Superior temporal gyrus (tissue), 1 donor: ENCODE measurements at regions not wholly inside any gene's neighbourhood (a gene's known extent, or its start where the extent isn't known, plus 50 kb on each side); places are given as distances from the start of the nearest gene placed in this dataset.

Experiments used
- DNase-seq: peaks from one replicate; pipeline ENCODE4 v3.0.0-alpha.2; 2016; ENCODE audit errors: extremely low spot score

DNA sequence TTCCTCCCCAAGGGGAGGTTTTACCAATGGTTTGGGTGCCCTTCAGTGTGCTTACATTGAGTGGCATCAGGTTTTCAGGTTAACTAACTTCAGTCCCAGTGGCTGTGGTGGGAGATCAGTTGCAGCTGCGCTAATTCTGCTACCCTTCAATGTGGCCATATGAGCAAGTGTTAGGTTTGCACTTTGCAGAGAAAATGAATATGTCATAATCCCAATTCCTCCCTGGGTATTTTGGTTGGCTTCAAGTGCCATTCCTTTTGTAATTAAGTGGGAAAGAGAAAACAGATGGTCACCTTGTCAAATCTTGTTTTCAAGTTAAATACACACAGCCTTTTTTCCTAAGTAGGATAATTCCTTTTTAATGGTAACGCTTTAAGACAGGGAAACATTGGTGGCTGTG lies 236.2 kb downstream of the TLE4 start:
- no peak for DNase-seq

DNA sequence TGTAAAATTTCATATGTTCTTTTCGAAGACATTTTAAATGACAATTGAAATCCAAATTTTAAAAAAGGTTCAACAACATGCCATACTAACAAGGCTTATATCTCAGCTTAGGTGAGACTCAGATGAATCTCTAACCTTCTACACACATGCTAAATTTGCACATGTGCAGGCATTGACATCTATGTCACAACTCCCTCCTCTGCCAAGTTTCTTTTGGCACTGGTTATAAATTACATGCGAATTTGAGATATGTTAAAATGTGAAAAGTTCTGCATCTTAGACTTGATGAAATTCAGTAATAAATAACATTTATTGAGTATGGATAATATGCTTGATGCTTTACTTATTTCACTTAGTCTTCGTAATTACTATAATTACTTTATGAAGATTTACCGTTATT lies 234.3 kb downstream of the TLE4 start:
- DNase-seq, result no peak

DNA sequence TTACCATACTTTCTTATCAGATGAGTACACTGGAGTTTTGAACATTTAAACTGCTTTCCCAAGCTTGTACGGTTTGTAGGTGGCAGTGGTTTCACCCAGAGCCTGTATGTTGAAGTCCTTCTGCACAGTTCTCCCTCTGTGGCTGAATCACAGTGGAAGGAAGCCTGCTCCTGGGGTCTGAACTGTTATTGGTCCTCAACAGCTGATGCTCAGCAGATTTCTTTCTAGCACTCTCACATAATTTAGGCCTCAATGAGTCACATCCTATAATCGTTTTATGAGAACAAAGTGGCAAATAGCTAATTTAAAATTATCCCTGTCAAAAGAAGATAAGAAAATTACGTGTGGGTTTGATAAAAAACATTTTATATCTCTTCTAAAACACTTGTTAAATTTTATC lies 229.7 kb downstream of the TLE4 start:
- DNase-seq, result no peak

DNA sequence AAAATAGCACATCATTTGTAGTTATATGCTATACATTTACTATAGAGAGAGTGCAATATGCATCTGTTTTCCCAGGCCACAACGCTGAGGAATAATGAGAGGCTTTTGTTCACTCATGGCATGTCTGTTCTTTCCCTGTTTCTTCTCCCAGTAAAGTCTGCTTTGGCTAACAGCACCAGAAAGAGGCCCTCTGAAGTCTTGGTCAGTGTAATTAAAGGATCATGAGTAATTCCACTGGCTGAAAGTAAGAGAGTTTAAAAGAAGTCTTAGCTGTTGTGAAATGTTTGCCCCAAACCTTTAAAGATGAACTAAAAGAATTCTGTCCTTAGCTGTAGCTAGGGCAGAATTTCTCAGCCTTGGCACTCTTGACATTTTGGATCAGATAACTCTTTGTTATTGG lies 228.8 kb downstream of the TLE4 start:
- DNase-seq, result no peak

DNA sequence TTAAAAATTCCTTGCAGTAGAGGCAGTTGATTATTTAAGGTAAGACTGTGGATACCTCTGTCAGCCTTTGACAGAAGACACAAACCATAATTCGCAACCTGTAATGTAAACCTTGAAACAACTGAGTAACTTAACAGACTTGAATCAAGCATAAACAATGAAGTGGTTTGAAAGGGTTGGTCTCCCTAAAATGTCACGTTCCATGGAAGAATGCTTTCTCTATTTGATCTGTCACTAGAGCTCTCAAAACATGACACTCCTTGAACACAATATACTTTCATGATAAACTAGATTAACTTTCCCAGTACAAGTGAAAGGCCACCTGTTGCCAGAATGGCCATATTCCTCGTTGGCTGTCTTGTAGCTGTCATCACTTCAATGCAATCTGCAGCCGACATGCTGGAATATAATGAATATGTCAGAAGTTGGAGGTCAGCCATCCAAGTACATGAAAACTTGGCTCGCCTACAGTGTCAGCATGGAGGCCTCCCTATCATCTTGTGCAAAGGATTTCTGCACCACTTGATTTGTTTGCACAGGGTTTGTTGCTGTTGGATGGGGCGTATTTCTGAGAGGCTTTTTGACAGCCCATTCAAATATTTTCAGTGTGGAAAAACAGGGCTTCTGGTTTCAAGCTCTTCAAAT lies 228.0 kb downstream of the TLE4 start:
- no peak for DNase-seq

DNA sequence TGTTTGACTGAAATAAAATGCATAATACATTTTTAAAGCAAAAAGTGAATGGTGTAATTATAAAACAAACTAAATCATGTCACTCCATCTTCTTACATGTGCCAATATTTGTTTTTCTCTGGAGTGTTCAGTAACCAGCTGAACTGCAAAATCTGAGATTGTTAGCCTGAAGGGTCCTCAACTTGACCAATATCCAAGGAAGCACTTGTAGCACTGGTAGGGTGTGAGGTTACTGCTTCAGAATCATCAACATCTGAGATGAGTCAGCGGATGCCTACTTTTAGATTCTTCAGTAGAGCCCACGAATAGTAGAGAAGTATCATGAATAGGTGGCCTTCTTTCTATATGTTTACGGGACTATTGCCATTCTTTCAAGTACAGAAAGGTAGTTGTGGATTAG lies 226.7 kb downstream of the TLE4 start:
- DNase-seq, result no peak

DNA sequence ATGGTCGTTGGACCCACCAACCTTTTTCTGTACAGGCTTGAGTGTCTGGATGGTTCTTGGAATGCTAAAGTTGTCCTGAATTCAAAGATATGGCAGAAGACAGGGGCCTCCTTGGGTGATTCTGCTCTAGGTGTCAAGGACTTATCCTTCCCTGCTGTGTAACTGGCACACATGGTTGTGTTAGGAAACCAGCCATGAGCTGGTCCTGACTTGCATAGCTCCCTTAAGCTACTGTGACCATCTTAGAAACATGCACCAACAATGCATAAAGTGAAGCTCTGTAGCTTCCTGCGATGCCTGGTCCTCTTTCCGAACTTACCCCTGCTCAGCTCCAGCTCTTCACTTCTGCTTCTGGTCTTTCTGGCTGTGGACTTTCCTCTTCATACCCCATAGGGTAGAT lies 224.6 kb downstream of the TLE4 start:
- no peak for DNase-seq

DNA sequence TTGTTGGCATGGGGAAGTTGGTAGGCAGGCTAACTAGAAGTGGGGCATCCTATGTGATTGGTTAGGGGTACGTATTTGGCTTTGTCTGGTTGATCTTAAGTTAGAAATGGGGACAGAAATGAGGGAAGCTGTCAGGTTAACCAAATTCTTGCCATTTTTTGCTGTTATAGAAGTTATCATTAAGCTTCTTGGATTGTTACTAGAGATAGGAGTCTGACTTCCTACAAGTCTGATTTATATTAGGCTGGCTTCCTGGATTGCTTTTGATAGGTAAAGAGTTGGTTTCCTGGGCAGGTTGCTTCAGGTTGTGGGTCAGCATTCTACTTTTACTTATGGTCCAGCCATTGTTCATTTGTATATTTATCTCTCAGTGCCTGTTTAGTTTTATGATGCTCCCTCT lies 216.9 kb downstream of the TLE4 start:
- no peak for DNase-seq

DNA sequence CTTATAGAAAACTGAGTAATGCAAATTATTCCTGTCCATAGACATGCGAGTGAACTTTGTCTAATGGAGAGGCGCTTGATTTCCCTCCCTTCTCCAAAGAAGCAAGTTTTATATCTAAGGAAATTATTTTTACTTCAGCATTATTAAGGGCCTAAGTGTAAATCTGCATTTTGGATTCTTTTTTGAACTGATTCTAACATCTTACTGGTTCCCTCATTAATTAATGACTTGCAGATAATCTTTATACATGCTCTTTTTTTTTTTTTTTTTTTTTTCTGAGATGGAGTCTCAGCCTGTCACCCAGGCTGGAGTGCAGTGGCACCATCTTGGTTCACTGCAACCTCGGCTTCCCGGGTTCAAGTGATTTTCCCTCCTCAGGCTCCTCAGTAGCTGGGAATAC lies 209.5 kb downstream of the TLE4 start:
- DNase-seq, result no peak

DNA sequence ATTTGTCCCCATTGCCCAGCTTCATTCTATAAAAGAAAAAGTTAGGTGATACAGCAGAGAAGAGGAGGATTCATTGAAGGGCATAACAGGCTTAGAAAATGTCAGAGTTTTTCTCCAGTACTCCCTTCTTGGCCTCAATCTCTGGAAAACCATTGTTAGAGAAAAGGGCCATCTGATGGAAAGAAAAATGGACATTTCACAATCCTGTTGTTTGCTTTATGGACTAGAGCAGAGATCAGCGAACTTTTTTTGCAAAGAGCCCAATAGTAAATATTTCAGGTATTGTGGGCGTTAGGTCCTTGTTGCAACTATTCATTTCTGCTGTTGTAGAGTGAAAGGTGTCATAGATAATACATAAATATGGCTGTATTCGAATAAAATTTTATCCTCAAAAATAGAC lies 208.8 kb downstream of the TLE4 start:
- no peak for DNase-seq

DNA sequence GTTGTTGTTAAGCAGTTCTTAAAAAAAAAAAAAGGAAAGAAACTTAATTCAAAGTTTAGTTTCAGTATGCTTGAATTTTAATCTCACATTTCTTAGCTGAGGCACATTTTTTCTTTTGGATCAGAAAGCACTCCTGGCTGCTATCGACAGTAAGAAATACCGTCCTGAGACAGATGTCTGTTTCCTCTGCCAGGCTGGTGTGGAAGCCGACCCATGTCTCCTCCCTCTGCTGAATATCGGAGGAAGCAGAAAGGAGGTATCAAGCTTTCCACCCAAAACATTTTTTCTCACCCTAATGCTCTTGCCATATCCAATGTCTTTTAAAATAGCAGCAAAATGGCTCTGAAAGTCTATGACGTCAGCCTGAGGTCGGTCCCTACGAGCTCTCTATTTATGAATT lies 208.1 kb downstream of the TLE4 start:
- no peak for DNase-seq

DNA sequence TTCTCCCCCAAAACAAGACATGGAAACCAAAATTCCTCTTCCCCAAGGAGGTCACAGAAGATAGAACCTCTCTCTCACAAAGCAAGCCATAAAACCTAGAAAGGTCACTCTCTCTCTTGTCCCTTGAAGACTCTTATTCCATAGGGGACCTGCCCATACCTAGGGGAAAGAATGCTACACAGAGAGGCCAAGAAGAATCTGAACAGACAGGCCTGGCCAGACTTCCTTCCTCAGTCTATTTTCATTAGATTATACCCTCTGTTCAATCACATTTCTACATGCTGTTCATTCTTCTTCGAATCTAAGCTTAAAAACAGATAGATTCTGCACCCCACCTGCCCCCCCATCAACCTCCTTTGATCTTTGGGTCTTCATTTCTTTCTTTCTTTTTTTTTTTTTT lies 206.8 kb downstream of the TLE4 start:
- no peak for DNase-seq

DNA sequence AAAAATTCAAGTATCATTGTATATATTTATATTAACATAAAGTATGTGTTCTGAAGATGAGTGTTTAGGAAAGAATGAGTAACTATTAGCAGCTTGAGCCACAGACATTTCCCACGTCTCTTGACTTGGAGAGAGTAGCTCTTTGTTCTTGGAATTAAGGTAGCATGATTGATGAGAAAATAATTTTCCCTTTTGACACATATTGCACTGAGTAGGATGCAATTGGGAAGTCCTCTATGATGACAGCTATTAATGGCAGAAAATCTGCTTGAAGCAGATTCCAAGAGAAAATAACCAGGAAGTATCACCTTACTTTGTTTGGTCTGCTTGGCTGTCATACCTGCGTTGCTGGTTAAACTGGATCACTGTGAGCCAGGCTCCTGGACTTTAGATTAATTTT lies 204.8 kb downstream of the TLE4 start:
- DNase-seq, result no peak
